Activated CD4-positive, alpha-beta T cell treated with anti-CD3 and anti-CD28 coated beads, Interleukin-2, Interleukin-6, amounts not matched to agents 100 ng/mL and 50 ng/mL, durations not matched to agents 16 hours and 8 hours (primary cell): ENCODE measurements at regions not wholly inside any gene's neighbourhood (a gene's known extent, or its start where the extent isn't known, plus 50 kb on each side); places are given as distances from the start of the nearest gene placed in this dataset.

Source experiments
- DNase-seq: peaks from one replicate; pipeline ENCODE4 v3.0.0-alpha.2; 2020

GRCh38 chr11:115085461-115086210 is 407.3 kb downstream of the NXPE2 start:
- DNase-seq: no peak

DNA sequence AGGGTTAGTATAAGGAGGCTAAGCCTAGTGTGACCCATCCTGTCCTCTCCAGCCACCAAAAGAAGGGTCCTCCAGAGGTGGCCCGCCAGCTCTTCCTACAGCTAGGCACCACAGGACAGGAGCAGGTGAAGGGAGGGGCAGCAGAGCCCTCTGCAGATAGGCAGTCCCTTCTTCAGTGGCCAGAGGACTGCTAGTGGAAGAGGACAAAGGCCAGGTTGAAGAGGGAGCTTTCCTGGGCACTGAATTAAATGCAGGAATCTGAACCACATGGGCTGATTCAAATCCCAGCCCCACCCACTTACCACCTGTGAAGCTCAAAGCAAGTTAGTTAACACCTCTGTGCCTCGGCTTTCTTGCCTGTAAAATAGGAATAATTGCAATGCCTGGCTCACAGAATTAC is 409.5 kb downstream of the NXPE2 start:
- no peak for DNase-seq

GRCh38 chr11:115092516-115092915 is 411.7 kb downstream of the CADM1 start:
- no peak for DNase-seq

- no peak for DNase-seq
Observed at GRCh38 chr11:115097796-115098408, 406.3 kb downstream of the CADM1 start.

GRCh38 chr11:115100706-115101105 is 403.5 kb downstream of the CADM1 start:
- no peak for DNase-seq

DNA sequence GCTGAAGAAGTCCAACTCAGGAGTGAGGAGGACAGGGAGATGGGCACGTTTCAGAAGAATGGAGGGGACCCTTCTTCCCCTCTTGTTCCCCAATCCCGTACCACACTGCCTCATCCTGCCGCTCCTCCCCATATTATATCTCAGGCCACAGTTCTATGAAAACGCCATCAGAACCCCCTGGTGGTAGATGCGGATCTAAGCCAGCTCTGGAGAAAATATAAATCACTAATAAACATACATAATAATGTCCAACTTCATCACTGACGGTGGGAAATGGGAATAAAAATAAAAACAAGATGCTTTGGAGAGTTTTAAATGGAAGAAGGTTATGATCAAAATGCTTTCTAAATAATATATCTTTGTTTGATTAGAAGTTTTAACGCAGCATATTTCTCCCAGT is 400.3 kb downstream of the CADM1 start:
- no peak for DNase-seq

DNA sequence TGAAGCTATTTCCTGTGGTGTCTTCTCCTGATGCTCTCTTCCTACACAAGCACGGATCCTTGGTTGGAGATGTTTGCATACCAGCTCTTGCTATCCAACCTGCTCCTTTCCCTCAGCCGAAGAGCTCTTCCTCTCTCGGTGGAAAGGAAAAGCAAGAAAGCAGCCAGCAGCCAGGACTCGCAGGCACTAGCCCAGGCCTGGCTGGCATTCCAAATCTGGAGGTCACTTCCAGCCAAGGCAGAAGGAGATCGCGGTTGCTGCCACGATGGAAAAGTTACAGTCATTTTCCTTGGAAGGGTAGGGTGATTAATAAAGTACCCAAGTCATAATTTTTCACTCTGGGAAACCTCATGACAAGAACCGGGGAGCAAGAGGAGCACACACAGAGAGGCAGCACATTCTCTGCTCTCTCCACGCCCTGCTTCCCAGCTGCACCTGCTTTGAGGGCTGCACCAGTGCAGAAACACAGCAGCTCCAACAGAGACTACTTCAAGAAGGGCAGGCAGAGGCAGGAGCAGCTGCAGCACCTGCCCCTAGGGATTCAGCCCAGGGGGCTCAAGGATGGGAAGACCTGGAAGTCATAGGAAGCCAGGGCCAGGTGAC is 399.3 kb downstream of the CADM1 start:
- no peak for DNase-seq

GRCh38 chr11:115111066-115111465 is 393.1 kb downstream of the CADM1 start:
- no peak for DNase-seq

GRCh38 chr11:115112754-115113153 is 391.5 kb downstream of the CADM1 start:
- DNase-seq: no peak

DNA sequence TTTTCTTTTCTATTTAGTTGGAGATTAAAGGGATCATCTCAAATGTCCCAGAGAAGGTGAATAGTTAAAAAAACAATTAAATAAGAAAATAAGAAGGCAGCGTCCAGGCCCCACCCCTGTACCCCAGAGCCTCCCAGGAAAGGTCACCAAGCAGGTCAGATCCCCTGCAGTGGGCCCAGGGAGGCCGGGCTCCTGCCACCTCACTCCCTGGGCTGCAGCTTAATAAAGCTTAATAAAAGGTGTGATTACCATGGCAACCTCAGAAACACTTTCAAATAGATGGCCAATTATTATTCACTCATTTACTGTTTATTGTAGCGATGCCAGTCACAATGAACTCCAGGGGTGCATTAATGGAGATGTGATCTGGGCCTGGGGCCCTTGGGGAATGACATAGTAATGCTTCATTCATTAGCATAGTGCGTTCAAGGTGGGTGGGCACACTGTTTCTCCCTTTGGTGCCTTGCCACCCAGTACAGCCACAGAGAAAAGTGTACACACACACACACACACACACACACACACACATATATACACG is 386.2 kb downstream of the CADM1 start:
- DNase-seq: no peak

DNA sequence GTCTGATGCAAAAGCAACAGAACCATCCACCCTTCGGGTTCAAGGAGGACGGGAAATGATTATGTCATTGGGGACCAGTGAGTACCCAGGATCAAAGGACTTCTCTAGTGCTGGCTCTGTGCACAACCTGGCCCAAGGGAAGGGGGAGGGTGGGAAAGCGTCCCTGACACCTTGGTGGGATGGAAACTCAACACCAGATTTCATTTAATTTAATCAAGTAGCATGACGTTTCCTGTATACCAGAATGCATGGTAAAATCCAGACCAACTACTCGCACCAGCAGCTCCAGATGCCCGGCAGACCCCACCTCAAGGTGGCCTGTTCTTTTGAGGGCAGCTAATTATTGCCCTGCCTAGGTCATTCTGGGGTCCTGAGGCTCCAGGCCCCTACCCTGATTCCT is 385.1 kb downstream of the CADM1 start:
- DNase-seq: no peak
